H1 (cell line): ENCODE measurements at regions not wholly inside any gene's neighbourhood (a gene's known extent, or its start where the extent isn't known, plus 50 kb on each side); places are given as distances from the start of the nearest gene placed in this dataset.

Experiments
- POU5F1 ChIP-seq: IDR thresholded peaks from 2 replicates; pipeline ENCODE4 v1.6.1; 2011; ENCODE audit warnings: low read depth, mild to moderate bottlenecking, low read length, moderate library complexity
- SAP30 ChIP-seq: fragments of 300-600 bp; sonication (generic); IDR thresholded peaks from 2 replicates; pipeline ENCODE4 v1.7.1; 2012; ENCODE audit warnings: low read length, moderate library complexity, mild to moderate bottlenecking, inconsistent platforms; ENCODE audit not compliant: insufficient read depth, insufficient replicate concordance
- TF ChIP-seq, protein P1 (sequence below): IDR thresholded peaks from 2 replicates; pipeline ENCODE4 v1.6.1; 2012; ENCODE audit warnings: inconsistent platforms

DNA sequence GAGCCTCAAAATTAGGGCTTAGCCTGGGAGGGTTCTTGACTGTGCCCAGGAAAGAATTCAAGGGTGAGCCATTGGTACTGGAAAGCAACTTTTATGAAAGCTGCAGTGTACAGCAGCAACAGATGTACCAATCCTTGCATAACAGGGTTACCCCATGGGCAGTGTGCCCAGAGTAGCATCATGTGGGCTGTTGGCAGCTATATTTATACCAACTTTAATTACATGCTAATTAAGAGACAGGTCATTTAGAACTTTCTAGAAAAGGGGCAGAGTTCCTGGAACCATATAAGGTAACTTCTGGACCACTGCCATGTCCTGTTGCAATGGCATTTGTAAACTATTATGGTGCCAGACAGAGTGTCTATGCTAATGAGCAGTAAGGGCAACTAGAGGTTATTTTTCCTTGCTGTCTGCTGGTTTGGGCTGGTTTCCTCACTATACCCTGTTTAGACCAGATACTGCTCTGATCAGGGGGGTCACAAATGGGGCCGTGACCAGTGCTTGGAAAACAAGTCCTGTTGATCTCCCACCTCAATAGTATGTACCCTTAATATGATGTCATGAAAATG lies 1120.5 kb upstream of the RAG2 start (continued):
- TF ChIP-seq POU5F1 (no peak), SAP30 (no peak)
- TF ChIP-seq, protein P1, sequence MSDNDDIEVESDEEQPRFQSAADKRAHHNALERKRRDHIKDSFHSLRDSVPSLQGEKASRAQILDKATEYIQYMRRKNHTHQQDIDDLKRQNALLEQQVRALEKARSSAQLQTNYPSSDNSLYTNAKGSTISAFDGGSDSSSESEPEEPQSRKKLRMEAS, result no peak
- TF ChIP-seq, all 59 proteins: peak for 0
